GM10266 (cell line): ENCODE measurements at regions not wholly inside any gene's neighbourhood (a gene's known extent, or its start where the extent isn't known, plus 50 kb on each side); places are given as distances from the start of the nearest gene placed in this dataset.

ENCODE experiments used
- DNase-seq: peaks from one replicate; pipeline ENCODE4 v3.0.0; 2012; ENCODE audit errors: extremely low spot score
- TF ChIP-seq, protein P1 (sequence below): IDR thresholded peaks from 2 replicates; pipeline ENCODE4 v1.5.1; 2012; ENCODE audit warnings: mild to moderate bottlenecking, low read depth; ENCODE audit not compliant: control insufficient read depth, insufficient read depth; ENCODE audit errors: missing control alignments

DNA sequence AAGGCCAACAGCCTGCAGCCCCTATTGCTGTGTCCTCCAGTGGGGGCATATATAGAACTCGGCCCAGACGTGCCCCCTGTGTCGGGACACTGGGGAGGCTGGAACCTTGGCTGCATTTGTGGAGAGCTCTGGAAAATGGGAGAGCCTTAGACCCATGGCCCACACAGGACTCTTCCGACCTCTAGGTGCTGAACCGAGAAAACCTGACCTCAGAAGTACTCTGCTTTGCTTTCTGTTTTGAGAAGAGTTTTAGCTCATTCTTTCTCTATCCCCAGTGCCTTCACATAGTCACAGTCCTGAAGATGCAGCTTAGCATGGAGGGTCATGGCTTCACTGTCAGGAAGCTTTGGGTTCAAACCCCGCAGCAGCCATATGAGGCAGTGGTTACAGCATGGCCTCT is 271.8 kb upstream of the B3GAT1 start:
- no peak for DNase-seq
- TF ChIP-seq, protein P1, sequence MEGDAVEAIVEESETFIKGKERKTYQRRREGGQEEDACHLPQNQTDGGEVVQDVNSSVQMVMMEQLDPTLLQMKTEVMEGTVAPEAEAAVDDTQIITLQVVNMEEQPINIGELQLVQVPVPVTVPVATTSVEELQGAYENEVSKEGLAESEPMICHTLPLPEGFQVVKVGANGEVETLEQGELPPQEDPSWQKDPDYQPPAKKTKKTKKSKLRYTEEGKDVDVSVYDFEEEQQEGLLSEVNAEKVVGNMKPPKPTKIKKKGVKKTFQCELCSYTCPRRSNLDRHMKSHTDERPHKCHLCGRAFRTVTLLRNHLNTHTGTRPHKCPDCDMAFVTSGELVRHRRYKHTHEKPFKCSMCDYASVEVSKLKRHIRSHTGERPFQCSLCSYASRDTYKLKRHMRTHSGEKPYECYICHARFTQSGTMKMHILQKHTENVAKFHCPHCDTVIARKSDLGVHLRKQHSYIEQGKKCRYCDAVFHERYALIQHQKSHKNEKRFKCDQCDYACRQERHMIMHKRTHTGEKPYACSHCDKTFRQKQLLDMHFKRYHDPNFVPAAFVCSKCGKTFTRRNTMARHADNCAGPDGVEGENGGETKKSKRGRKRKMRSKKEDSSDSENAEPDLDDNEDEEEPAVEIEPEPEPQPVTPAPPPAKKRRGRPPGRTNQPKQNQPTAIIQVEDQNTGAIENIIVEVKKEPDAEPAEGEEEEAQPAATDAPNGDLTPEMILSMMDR, result no peak

DNA sequence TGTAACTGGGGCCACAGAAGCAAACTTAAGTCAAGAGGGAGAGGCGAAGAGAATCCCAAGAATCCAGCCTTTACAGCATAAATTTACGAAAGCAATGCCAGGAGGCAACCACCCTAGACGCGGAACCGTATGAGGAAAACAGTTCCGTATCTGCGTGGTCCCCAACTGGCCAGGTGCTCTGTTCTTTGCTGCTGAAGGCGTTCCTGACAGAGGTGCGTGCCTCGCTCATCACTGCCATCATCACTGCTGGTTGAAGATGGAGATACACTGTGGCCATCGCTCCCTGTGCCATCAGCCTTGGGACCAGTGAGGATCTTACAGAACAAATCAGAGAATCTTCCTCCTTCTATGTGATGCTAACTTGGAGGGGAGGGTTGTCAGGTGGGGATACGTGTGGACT is 270.5 kb upstream of the B3GAT1 start:
- DNase-seq, result no peak
- TF ChIP-seq, protein P1, result no peak

DNA sequence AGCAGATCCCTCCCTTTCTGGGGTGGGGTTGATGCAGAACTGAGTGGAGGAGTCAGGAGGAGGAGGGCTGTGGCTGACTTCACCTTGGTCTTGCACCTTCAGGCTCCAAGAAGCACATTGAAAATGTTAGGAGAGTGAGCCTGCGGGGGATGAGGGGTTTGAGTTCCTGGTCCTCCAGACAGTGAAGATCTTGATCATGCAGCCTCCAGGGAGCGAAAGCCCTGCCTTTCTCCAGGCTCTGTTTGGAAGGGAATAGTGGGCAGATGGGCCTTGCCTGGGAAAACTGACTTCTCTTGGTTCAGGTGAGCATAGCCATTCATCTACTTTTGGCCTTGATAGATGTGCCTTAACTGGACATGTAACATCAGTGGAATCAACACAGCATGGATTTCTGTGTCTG is 267.6 kb upstream of the B3GAT1 start:
- DNase-seq, result no peak
- TF ChIP-seq, protein P1, result no peak

DNA sequence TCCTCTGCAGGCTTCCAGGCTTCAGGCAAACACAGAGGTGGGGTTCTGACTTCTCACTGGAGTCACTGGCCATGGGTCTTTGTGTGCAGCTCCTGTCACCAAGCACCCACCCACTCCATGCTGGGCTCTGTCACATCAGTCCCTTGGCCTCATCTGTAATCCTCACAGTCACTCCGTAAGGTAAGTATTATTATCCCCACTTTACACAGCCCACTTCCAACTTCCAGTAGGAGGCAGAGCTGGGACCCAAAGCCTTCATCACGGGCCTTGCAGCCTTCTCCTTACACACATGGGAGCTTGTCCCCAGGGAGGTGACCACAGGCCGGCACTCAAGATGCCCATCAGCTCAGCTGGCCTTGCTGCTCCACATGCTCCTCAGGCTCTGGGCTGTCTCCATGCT is 266.7 kb upstream of the B3GAT1 start:
- TF ChIP-seq, protein P1, result no peak
- no peak for DNase-seq

DNA sequence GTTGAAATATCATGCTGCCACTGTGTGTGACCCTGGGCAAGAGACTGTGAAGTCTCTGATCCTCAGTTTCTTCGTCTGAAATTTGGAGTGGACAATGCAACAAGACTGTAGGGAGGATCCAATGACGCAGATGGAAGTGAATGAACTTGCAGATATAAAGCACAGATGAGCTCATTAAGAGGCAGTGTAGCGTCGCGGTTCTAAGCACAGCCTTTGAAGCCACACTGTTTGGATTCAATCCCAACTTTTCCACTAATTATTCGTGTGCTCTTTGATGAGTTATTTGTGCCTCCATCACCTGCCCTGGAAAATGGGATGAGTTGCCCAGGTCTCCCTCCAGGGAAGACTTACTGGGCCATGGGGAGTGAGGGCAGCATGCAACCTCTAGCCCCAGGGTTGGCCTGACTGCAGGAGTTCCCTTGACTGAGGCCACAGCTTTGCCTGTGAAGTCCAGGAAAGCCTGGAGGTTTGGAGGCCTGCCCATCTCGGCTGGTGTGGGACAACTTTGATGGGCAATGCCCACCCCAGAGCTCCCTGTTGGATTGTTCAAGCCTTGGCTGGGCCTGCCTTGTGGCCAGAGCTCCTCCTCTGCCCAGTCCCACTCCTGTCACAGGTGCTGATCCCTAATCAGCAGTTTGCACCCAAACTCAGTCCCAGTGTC is 266.0 kb upstream of the B3GAT1 start:
- DNase-seq, result no peak
- TF ChIP-seq, protein P1, result no peak

- TF ChIP-seq, protein P1, result no peak
These were observed 265.4 kb upstream of the B3GAT1 start for GRCh38 chr11:134677397-134677822.

GRCh38 chr11:134676516-134677287 is 264.7 kb upstream of the B3GAT1 start:
- no peak for DNase-seq
- TF ChIP-seq, protein P1, result no peak

More at GRCh38 chr11:134677397-134677822, 265.4 kb upstream of the B3GAT1 start:
- DNase-seq, result no peak
